GM12865 (cell line): ENCODE measurements at regions not wholly inside any gene's neighbourhood (a gene's known extent, or its start where the extent isn't known, plus 50 kb on each side); places are given as distances from the start of the nearest gene placed in this dataset.

Experiments used
- DNase-seq: peaks from one replicate; pipeline ENCODE4 v3.0.0; 2010; ENCODE audit warnings: low read depth
- H3K4me3 ChIP-seq: 2 replicates; pipeline ENCODE4 v1.5.1; 2011; ENCODE audit warnings: mild to moderate bottlenecking, low read depth, low read length, control low read depth
- TF ChIP-seq, protein P1 (sequence below): IDR thresholded peaks from 2 replicates; pipeline ENCODE4 v1.5.1; 2011; ENCODE audit warnings: low read length, control low read depth, low read depth, inconsistent platforms; ENCODE audit not compliant: insufficient read depth; ENCODE audit errors: missing control alignments

- TF ChIP-seq, protein P1, sequence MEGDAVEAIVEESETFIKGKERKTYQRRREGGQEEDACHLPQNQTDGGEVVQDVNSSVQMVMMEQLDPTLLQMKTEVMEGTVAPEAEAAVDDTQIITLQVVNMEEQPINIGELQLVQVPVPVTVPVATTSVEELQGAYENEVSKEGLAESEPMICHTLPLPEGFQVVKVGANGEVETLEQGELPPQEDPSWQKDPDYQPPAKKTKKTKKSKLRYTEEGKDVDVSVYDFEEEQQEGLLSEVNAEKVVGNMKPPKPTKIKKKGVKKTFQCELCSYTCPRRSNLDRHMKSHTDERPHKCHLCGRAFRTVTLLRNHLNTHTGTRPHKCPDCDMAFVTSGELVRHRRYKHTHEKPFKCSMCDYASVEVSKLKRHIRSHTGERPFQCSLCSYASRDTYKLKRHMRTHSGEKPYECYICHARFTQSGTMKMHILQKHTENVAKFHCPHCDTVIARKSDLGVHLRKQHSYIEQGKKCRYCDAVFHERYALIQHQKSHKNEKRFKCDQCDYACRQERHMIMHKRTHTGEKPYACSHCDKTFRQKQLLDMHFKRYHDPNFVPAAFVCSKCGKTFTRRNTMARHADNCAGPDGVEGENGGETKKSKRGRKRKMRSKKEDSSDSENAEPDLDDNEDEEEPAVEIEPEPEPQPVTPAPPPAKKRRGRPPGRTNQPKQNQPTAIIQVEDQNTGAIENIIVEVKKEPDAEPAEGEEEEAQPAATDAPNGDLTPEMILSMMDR, result no peak
- DNase-seq, result no peak
Measured at GRCh38 chr13:107043021-107043956, 475.4 kb upstream of the ARGLU1 start.

DNA sequence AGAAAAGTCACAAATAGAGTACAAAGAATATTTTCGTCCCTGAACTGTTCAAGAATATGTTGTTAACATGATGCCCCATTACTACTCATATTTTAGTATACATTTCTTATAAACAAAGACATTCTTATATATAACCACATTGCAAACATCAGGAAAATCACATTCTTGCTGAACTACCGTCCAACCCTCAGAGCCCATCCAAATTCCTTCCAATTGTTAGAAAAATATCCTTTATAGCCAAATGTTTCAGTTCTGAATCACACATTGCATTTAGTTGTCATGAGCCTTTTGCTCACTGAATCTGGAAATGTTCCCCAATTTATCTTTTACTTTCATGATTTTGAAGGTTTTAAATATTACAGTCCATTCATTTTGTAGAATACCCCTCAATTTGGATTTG is 467.8 kb upstream of the ARGLU1 start:
- DNase-seq, result no peak
- TF ChIP-seq, protein P1, result no peak

More at GRCh38 chr13:107043021-107043956, 475.4 kb upstream of the ARGLU1 start:
- no peak overlapping the region for H3K4me3 ChIP-seq

GRCh38 chr13:107035186-107035585 is 467.2 kb upstream of the ARGLU1 start:
- no peak overlapping the region for H3K4me3 ChIP-seq
- TF ChIP-seq, protein P1, result no peak
- DNase-seq, result no peak

More for the DNA sequence above, 467.8 kb upstream of the ARGLU1 start:
- no peak overlapping the region for H3K4me3 ChIP-seq

DNA sequence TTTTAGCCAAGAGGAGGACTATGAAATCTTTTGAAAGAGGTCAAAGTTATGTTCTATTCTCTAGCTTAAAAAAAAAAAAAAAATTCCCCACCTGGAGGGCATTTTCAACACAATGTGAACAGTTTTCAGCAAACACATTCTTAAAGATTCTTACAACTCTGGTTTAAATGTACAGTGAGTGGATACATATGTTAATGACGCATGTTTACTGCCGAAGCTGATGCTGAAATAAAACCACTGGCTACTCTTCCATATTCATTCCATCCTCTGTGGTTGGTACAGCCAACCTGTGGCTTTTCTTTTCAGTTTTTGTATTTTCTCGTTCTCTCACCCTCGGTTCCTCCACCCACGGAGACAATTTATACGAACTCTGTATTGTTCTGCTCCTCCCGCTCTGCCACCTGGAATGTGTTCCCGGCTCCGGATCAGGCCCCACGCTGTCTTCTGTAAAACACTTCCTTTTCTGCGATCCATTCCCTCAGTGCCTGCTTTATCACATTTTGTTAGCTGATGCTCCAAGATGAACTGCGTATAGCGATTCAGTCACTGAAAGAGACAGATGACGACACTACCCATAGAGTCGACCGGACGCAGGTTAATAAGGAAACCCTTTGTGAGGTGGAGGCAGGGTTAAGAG is 466.4 kb upstream of the ARGLU1 start:
- DNase-seq, result no peak
- H3K4me3 ChIP-seq, result no peak overlapping the region
- TF ChIP-seq, protein P1, result no peak

- DNase-seq, result no peak
- H3K4me3 ChIP-seq, result no peak overlapping the region
- TF ChIP-seq, protein P1, result no peak
Measured at GRCh38 chr13:107031716-107032115, 463.8 kb upstream of the ARGLU1 start.

GRCh38 chr13:107028751-107029150 is 460.8 kb upstream of the ARGLU1 start:
- H3K4me3 ChIP-seq, result no peak overlapping the region
- DNase-seq, result no peak
- TF ChIP-seq, protein P1, result no peak
